Fibroblast of lung (primary cell): ENCODE measurements at regions not wholly inside any gene's neighbourhood (a gene's known extent, or its start where the extent isn't known, plus 50 kb on each side); places are given as distances from the start of the nearest gene placed in this dataset.

Experiments used
- EZH2 ChIP-seq: IDR thresholded peaks from 2 replicates; pipeline ENCODE4 v1.5.1; 2012; ENCODE audit warnings: low read length, control low read depth, mild to moderate bottlenecking; ENCODE audit errors: missing control alignments
- TF ChIP-seq, protein P1 (sequence below), 2 donors: IDR thresholded peaks in 1 of 2; conservative IDR thresholded peaks in 1 of 2; 1 replicate in 1 of 2; 2 replicates in 1 of 2; pipeline ENCODE4 v1.5.1; 2011 to 2012; ENCODE audit warnings: low read length in 2 of 2, control low read depth in 1 of 2, inconsistent platforms in 1 of 2, low read depth in 1 of 2, mild to moderate bottlenecking in 1 of 2

DNA sequence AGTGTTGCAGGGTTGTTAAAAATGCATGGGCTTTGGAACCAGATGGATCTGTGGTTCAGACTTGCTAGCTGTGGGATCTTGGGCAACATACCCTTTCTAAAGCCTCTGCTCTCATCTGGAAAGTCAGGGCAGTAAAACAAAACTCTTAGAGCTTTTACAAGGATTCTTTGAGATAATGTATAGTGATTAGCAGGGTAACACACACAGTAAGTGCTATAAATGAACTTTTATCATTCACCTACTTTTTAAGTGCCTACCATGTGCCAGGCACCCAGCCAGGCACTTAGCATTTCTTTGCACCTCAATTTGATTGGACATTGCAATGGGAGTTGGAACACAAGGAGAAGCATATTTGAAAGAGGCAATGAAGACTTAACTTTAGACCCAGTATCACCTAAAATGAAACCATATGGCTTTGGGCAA, 208.6 kb upstream of the PAPPA start:
- TF ChIP-seq, protein P1, sequence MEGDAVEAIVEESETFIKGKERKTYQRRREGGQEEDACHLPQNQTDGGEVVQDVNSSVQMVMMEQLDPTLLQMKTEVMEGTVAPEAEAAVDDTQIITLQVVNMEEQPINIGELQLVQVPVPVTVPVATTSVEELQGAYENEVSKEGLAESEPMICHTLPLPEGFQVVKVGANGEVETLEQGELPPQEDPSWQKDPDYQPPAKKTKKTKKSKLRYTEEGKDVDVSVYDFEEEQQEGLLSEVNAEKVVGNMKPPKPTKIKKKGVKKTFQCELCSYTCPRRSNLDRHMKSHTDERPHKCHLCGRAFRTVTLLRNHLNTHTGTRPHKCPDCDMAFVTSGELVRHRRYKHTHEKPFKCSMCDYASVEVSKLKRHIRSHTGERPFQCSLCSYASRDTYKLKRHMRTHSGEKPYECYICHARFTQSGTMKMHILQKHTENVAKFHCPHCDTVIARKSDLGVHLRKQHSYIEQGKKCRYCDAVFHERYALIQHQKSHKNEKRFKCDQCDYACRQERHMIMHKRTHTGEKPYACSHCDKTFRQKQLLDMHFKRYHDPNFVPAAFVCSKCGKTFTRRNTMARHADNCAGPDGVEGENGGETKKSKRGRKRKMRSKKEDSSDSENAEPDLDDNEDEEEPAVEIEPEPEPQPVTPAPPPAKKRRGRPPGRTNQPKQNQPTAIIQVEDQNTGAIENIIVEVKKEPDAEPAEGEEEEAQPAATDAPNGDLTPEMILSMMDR (conservative IDR thresholded peaks at IDR 0.05 in 1 of 2, IDR thresholded peaks at IDR 0.05 in 1 of 2; ENCODE audit: low read depth in 1 of 2, low read length in 2 of 2), result no peak
- TF ChIP-seq EZH2, result no peak
